Hepatocyte (in vitro differentiated cells): ENCODE measurements at regions not wholly inside any gene's neighbourhood (a gene's known extent, or its start where the extent isn't known, plus 50 kb on each side); places are given as distances from the start of the nearest gene placed in this dataset.

Experiments
- CTCF ChIP-seq: fragments of 200-600 bp; sonication (generic); IDR thresholded peaks from 2 replicates; pipeline ENCODE4 v1.5.1; 2016; ENCODE audit warnings: antibody characterized with exemption, mild to moderate bottlenecking; ENCODE audit not compliant: poor library complexity
- EZH2 ChIP-seq: fragments of 200-600 bp; sonication (generic); IDR thresholded peaks from 2 replicates; pipeline ENCODE4 v1.6.1; 2016; ENCODE audit warnings: antibody characterized with exemption, mild to moderate bottlenecking, borderline replicate concordance

- no peak for TF ChIP-seq CTCF
- no peak for TF ChIP-seq EZH2
Observed at GRCh38 chr3:181276358-181276896, 286.9 kb upstream of the DNAJC19 start.
